ENCODE measurements at regions not wholly inside any gene's neighbourhood (a gene's known extent, or its start where the extent isn't known, plus 50 kb on each side); places are given as distances from the start of the nearest gene placed in this dataset.

DNA sequence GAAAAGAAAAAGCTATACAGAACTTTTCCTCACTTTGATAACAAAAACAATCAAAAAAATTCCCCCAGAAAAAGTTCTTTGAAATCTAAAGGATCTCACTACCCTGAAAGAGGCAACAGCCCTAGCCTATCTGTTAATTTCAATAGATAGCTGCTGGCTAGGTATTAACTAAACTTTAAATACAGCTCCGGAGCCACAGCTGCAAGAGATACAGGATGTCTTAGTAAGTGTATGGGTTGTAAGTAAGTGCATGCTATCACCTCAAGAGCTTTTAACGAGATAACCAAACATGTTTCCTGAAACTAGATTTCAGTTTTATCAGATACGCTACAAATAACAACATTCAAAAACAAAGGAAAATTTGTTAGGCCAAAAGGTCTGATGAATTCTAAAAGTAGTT, 148.4 kb downstream of the KLF12 start:
- Mint-ChIP-seq H3K4me3 (ENCODE audit: unreplicated experiment) (no peak overlapping the region), H3K36me3 (ENCODE audit: low read depth, unreplicated experiment) (peaks cover 2% of the 10 kb centered on the region), H3K4me1 (ENCODE audit: low read depth, unreplicated experiment) (peaks cover 5% of the 10 kb centered on the region), H3K9me3 (ENCODE audit: unreplicated experiment) (no peaks in the 10 kb centered on the region), H3K27me3 (ENCODE audit: low read depth, unreplicated experiment) (no peaks in the 10 kb centered on the region), H3K27ac (ENCODE audit: unreplicated experiment) (no peak overlapping the region)
- Histone ChIP-seq H3K27me3 (ENCODE audit: insufficient read depth, low read length) (no peaks in the 10 kb centered on the region), H3K9me3 (ENCODE audit: insufficient read depth, low read depth, low read length) (no peaks in the 10 kb centered on the region), H3K36me3 (ENCODE audit: insufficient read depth, low read length) (no peaks in the 10 kb centered on the region), H3K9ac (ENCODE audit: low read length) (no peak overlapping the region), H2AFZ (ENCODE audit: low read depth, low read length) (no peak overlapping the region), H3K79me2 (ENCODE audit: insufficient read depth, low read length) (peaks cover 23% of the 10 kb centered on the region), H3K4me1 (ENCODE audit: insufficient read depth, low read length) (no peaks in the 10 kb centered on the region), H3K4me3 (ENCODE audit: insufficient read depth, low read depth, low read length) (no peak overlapping the region), H3K27ac (ENCODE audit: low read depth, low read length) (no peak overlapping the region), H4K20me1 (ENCODE audit: insufficient read depth, low read length) (peaks cover 60% of the 10 kb centered on the region), H3K4me2 (ENCODE audit: low read length) (no peak overlapping the region)
- DNase-seq (ENCODE audit: low read depth): no peak
- TF ChIP-seq, protein P1, sequence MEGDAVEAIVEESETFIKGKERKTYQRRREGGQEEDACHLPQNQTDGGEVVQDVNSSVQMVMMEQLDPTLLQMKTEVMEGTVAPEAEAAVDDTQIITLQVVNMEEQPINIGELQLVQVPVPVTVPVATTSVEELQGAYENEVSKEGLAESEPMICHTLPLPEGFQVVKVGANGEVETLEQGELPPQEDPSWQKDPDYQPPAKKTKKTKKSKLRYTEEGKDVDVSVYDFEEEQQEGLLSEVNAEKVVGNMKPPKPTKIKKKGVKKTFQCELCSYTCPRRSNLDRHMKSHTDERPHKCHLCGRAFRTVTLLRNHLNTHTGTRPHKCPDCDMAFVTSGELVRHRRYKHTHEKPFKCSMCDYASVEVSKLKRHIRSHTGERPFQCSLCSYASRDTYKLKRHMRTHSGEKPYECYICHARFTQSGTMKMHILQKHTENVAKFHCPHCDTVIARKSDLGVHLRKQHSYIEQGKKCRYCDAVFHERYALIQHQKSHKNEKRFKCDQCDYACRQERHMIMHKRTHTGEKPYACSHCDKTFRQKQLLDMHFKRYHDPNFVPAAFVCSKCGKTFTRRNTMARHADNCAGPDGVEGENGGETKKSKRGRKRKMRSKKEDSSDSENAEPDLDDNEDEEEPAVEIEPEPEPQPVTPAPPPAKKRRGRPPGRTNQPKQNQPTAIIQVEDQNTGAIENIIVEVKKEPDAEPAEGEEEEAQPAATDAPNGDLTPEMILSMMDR (IDR thresholded peaks at IDR 0.05; ENCODE audit: insufficient read depth, low read depth, low read length): no peak
- TF ChIP-seq EZH2 (IDR thresholded peaks at IDR 0.05; ENCODE audit: insufficient read depth, low read length): no peak
- FAIRE-seq: no peak

DNA sequence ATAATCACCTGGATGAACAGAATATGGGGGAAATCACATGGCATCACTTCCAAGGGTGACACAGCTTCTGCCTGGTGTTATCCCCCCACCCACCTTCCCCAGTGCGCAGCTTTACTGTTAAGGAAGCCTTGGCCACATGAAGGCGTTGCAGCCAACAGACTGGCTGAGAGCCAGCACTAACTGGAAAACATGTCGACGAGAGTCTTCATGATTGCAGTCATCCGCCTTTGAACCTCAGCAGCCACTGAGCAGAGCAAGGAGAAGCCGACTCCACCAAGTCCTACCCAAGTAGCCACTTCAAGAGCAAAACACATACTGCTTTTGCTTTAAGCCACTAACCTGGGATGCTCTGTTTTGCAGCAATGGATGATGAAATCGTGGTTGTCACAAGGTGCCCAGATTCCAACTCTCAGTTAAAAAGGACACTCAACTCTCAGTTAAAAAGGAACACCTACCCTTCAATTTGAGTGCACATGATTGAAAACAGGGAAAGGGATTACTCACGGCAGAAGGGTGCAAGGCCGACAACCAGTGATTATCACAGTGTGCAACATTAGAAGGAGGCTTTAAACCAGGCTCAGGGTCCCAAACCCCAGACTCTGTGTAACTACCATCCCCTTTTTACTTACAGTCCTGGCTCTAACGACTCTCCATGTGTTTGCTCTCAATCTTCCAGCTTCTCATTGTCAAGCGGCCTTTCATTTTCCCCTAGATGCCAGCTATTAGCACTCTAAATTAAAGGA, 149.1 kb downstream of the KLF12 start:
- H3K4me1 ChIP-seq (ENCODE audit: insufficient read depth, low read length): no peaks in the 10 kb centered on the region
- H3K9me3 Mint-ChIP-seq (ENCODE audit: unreplicated experiment): no peaks in the 10 kb centered on the region
- peaks cover 2% of the 10 kb centered on the region for H3K36me3 Mint-ChIP-seq (ENCODE audit: low read depth, unreplicated experiment)
- FAIRE-seq (no peak), DNase-seq (ENCODE audit: low read depth) (no peak)
- H2AFZ ChIP-seq (ENCODE audit: low read depth, low read length): no peak overlapping the region
- no peak overlapping the region for H3K27ac ChIP-seq (ENCODE audit: low read depth, low read length)
- H3K27me3 ChIP-seq (ENCODE audit: insufficient read depth, low read length): no peaks in the 10 kb centered on the region
- peaks cover 63% of the 10 kb centered on the region for H4K20me1 ChIP-seq (ENCODE audit: insufficient read depth, low read length)
- H3K27me3 Mint-ChIP-seq (ENCODE audit: low read depth, unreplicated experiment): no peaks in the 10 kb centered on the region
- H3K9ac ChIP-seq (ENCODE audit: low read length): no peak overlapping the region
- no peak overlapping the region for H3K4me3 Mint-ChIP-seq (ENCODE audit: unreplicated experiment)
- no peak overlapping the region for H3K4me3 ChIP-seq (ENCODE audit: insufficient read depth, low read depth, low read length)
- no peaks in the 10 kb centered on the region for H3K36me3 ChIP-seq (ENCODE audit: insufficient read depth, low read length)
- H3K79me2 ChIP-seq (ENCODE audit: insufficient read depth, low read length): peaks cover 26% of the 10 kb centered on the region
- no peaks in the 10 kb centered on the region for H3K9me3 ChIP-seq (ENCODE audit: insufficient read depth, low read depth, low read length)
- no peak for TF ChIP-seq EZH2 (IDR thresholded peaks at IDR 0.05; ENCODE audit: insufficient read depth, low read length)
- TF ChIP-seq, protein P1 (IDR thresholded peaks at IDR 0.05; ENCODE audit: insufficient read depth, low read depth, low read length): no peak
- peaks cover 5% of the 10 kb centered on the region for H3K4me1 Mint-ChIP-seq (ENCODE audit: low read depth, unreplicated experiment)
- no peak overlapping the region for H3K4me2 ChIP-seq (ENCODE audit: low read length)
- H3K27ac Mint-ChIP-seq (ENCODE audit: unreplicated experiment): no peak overlapping the region

DNA sequence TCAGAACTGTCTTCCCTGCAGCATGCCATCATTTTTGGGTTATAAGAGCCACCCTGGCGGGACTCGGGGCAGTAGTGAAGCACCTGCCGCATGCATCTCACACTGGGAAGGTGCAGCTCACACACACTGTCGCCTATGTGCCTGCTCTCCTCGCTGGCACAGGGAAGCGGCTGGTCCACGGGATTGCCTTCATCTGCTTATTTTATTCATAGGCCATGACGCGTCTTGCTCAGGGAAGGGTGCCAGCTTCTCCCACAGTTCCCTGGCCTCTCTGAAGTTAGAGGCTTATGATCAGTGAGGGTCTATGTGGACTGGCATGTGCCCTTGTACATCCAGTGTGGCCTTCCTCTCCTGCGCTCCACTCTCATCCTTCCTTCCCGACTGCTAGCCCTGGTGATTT, 150.0 kb downstream of the KLF12 start:
- no peaks in the 10 kb centered on the region for H3K36me3 ChIP-seq (ENCODE audit: insufficient read depth, low read length)
- peaks cover 63% of the 10 kb centered on the region for H4K20me1 ChIP-seq (ENCODE audit: insufficient read depth, low read length)
- H2AFZ ChIP-seq (ENCODE audit: low read depth, low read length): no peak overlapping the region
- no peak overlapping the region for H3K9ac ChIP-seq (ENCODE audit: low read length)
- TF ChIP-seq, protein P1 (IDR thresholded peaks at IDR 0.05; ENCODE audit: insufficient read depth, low read depth, low read length): no peak
- TF ChIP-seq EZH2 (IDR thresholded peaks at IDR 0.05; ENCODE audit: insufficient read depth, low read length): no peak
- no peaks in the 10 kb centered on the region for H3K27me3 ChIP-seq (ENCODE audit: insufficient read depth, low read length)
- H3K9me3 ChIP-seq (ENCODE audit: insufficient read depth, low read depth, low read length): no peaks in the 10 kb centered on the region
- no peaks in the 10 kb centered on the region for H3K4me1 ChIP-seq (ENCODE audit: insufficient read depth, low read length)
- peaks cover 24% of the 10 kb centered on the region for H3K79me2 ChIP-seq (ENCODE audit: insufficient read depth, low read length)
- Mint-ChIP-seq H3K27me3 (ENCODE audit: low read depth, unreplicated experiment) (no peaks in the 10 kb centered on the region), H3K4me1 (ENCODE audit: low read depth, unreplicated experiment) (peaks cover 5% of the 10 kb centered on the region), H3K4me3 (ENCODE audit: unreplicated experiment) (no peak overlapping the region), H3K9me3 (ENCODE audit: unreplicated experiment) (no peaks in the 10 kb centered on the region), H3K27ac (ENCODE audit: unreplicated experiment) (no peak overlapping the region), H3K36me3 (ENCODE audit: low read depth, unreplicated experiment) (peaks cover 2% of the 10 kb centered on the region)
- no peak overlapping the region for H3K4me3 ChIP-seq (ENCODE audit: insufficient read depth, low read depth, low read length)
- DNase-seq (ENCODE audit: low read depth) (no peak), FAIRE-seq (no peak)
- no peak overlapping the region for H3K4me2 ChIP-seq (ENCODE audit: low read length)
- no peak overlapping the region for H3K27ac ChIP-seq (ENCODE audit: low read depth, low read length)
